GM12874 (cell line): ENCODE measurements at regions not wholly inside any gene's neighbourhood (a gene's known extent, or its start where the extent isn't known, plus 50 kb on each side); places are given as distances from the start of the nearest gene placed in this dataset.
A peak's percentile ranks its signal among the peaks of the same experiment; 100 is the strongest.

Source experiments
- TF ChIP-seq, protein P1 (sequence below): IDR thresholded peaks from 2 replicates; pipeline ENCODE4 v1.5.1; 2011; ENCODE audit warnings: low read depth, mild to moderate bottlenecking, control low read depth, low read length, moderate library complexity; ENCODE audit not compliant: insufficient read depth

DNA sequence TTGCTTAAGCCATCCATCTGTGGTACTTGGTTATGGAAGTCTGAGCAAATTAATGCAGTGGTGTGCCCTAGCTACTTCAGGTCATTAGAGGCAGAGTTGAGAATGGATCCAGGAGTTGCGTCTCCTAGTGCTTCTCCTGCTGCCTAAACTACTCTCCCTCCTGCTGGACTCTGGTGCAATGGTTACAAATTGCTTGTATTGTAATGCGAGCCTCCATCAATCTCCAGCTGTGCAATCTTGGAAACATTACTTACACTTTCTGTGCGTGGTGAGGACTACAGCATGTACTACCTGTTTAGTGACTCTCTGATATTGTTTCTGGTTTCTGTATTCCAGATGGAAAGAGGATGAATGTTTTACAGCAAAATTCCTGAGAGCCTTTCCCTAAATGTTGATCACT lies 119.0 kb upstream of the CYRIA start:
- TF ChIP-seq, protein P1, sequence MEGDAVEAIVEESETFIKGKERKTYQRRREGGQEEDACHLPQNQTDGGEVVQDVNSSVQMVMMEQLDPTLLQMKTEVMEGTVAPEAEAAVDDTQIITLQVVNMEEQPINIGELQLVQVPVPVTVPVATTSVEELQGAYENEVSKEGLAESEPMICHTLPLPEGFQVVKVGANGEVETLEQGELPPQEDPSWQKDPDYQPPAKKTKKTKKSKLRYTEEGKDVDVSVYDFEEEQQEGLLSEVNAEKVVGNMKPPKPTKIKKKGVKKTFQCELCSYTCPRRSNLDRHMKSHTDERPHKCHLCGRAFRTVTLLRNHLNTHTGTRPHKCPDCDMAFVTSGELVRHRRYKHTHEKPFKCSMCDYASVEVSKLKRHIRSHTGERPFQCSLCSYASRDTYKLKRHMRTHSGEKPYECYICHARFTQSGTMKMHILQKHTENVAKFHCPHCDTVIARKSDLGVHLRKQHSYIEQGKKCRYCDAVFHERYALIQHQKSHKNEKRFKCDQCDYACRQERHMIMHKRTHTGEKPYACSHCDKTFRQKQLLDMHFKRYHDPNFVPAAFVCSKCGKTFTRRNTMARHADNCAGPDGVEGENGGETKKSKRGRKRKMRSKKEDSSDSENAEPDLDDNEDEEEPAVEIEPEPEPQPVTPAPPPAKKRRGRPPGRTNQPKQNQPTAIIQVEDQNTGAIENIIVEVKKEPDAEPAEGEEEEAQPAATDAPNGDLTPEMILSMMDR, result no peak

GRCh38 chr2:16777123-16777870 lies 111.7 kb upstream of the CYRIA start:
- TF ChIP-seq, protein P1, result no peak

DNA sequence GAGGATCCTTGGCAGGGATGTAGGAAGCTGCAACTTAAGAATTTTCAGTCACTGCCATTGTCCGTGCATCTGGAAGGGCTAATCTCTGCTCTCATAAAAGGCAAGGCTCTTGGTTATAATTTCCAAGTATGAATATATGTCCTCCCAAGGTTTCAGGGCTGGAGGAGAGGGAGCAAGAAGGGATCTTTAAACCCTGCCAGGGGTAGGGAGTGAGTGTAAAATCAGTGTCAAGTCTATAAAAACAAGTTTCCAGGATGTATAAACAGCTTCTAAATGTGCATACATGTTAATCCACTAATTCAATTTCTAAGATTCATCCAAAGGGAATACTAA lies 110.2 kb upstream of the CYRIA start:
- TF ChIP-seq, protein P1, result no peak

- TF ChIP-seq, protein P1, result no peak
Measured at GRCh38 chr2:16774980-16775898, 109.6 kb upstream of the CYRIA start.

GRCh38 chr2:16774091-16774490 lies 108.5 kb upstream of the CYRIA start:
- TF ChIP-seq, protein P1, result no peak

DNA sequence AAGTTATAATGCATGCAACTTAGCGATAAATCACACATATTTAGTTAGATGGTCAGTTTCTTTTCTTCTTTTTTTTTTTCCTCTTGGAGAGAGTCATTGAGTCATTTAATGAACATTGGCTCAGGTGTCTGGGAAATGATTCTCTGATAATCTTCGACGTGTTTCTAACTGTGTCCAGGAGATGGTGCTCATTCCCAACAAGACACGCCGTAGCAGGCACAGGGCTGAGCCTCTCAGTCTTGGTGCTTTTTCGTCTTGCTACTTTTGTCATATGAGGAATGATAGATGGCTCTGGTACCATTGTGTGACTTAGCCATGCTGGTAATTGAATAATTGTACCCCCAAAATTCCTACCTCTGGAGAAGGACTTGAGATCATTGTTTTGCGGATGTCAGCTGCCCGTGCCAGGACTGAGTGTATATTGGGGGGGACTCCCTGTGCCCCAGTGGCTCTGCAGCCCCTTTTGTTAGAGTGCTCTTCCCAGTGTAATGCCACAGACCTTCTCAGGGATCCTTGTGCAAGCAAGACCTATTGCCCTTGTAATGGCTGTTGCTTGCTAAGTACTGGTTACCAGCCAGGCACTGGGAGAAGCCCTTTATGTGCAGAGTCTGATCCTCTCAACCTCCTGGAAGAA lies 107.6 kb upstream of the CYRIA start:
- TF ChIP-seq, protein P1, result peak; percentile 37; the same call in 1 of the 2 replicates
